HEK293T (cell line): ENCODE measurements at regions not wholly inside any gene's neighbourhood (a gene's known extent, or its start where the extent isn't known, plus 50 kb on each side); places are given as distances from the start of the nearest gene placed in this dataset.
A peak's percentile ranks its signal among the peaks of the same experiment; 100 is the strongest.

ENCODE experiments used
- CTCF ChIA-PET: fragments of 350-600 bp; formaldehyde crosslinking; extraction: SDS; loops from one replicate; lab custom pipeline; 2021; ENCODE audit warnings: antibody characterized with exemption, inconsistent platforms; lab: Yijun Ruan, JAX
- POLR2A ChIA-PET: fragments of 350-600 bp; formaldehyde crosslinking; extraction: SDS; loops from one replicate; lab custom pipeline; 2020; ENCODE audit warnings: antibody characterized with exemption, inconsistent platforms; lab: Yijun Ruan, JAX
- DNase-seq: peaks from one replicate; pipeline ENCODE4 v3.0.0; 2012; ENCODE audit warnings: mixed read lengths; ENCODE audit errors: extremely low spot score
- ARNT ChIP-seq: fragments of 450-650 bp; IDR thresholded peaks from 2 replicates; pipeline ENCODE4 v1.6.1; 2017; ENCODE audit warnings: mild to moderate bottlenecking
- BHLHE40 ChIP-seq: fragments of 450-650 bp; IDR thresholded peaks from 2 replicates; pipeline ENCODE4 v1.6.1; 2016; ENCODE audit warnings: mild to moderate bottlenecking, moderate library complexity, borderline replicate concordance
- CTBP1 ChIP-seq: fragments of 450-650 bp; IDR thresholded peaks from 2 replicates; pipeline ENCODE4 v1.6.1; 2016; ENCODE audit warnings: borderline replicate concordance
- ELF4 ChIP-seq: fragments of 450-650 bp; IDR thresholded peaks from 2 replicates; pipeline ENCODE4 v1.6.1; 2017; ENCODE audit warnings: antibody characterized with exemption
- FOXA1 ChIP-seq: fragments of 450-650 bp; IDR thresholded peaks from 2 replicates; pipeline ENCODE4 v1.6.1; 2016; ENCODE audit warnings: mild to moderate bottlenecking
- FOXK2 ChIP-seq: fragments of 450-650 bp; IDR thresholded peaks from 2 replicates; pipeline ENCODE4 v1.6.1; 2016; ENCODE audit warnings: mild to moderate bottlenecking
- FOXM1 ChIP-seq: fragments of 450-650 bp; IDR thresholded peaks from 2 replicates; pipeline ENCODE4 v1.6.1; 2017; ENCODE audit warnings: mild to moderate bottlenecking, borderline replicate concordance
- HDGF ChIP-seq: fragments of 450-650 bp; IDR thresholded peaks from 2 replicates; pipeline ENCODE4 v1.6.1; 2017; ENCODE audit warnings: antibody characterized with exemption, borderline replicate concordance
- L3MBTL2 ChIP-seq: fragments of 450-650 bp; conservative IDR thresholded peaks from 2 replicates; pipeline ENCODE4 v1.6.1; 2016; ENCODE audit warnings: mild to moderate bottlenecking
- LEF1 ChIP-seq: fragments of 450-650 bp; IDR thresholded peaks from 2 replicates; pipeline ENCODE4 v1.6.1; 2017; ENCODE audit warnings: mild to moderate bottlenecking, borderline replicate concordance
- NFRKB ChIP-seq: fragments of 450-650 bp; IDR thresholded peaks from 2 replicates; pipeline ENCODE4 v1.6.1; 2016; ENCODE audit warnings: mild to moderate bottlenecking, moderate library complexity
- SP1 ChIP-seq: fragments of 450-650 bp; IDR thresholded peaks from 2 replicates; pipeline ENCODE4 v1.6.1; 2017
- SUZ12 ChIP-seq: fragments of 450-650 bp; IDR thresholded peaks from 2 replicates; pipeline ENCODE4 v1.6.1; 2016; ENCODE audit warnings: mild to moderate bottlenecking
- TARDBP ChIP-seq: fragments of 450-650 bp; IDR thresholded peaks from 2 replicates; pipeline ENCODE4 v1.6.1; 2016
- ZNF384 ChIP-seq: fragments of 450-650 bp; IDR thresholded peaks from 2 replicates; pipeline ENCODE4 v1.6.1; 2016
- TF ChIP-seq, protein P1 (sequence below): fragments of 450-650 bp; IDR thresholded peaks from 2 replicates; pipeline ENCODE4 v1.6.1; 2016

DNA sequence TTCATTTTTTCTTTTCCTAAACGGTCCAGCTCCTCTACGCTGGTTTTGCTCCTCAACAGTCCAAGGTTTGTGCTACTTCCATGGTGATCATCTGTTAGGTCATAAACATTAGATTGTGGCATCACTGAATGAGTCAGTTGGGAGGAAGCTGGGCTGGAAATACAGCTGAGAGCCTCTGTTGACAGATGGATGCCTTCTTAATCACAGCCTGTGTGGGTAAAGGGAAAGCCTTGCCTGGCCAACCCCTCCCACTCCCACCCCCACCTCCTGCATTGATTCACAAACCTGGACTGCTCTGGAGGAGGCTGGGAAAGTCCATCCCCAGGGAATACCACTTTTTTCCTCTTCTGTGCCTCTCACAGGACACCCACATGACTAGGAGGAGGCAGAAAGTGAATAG is 180.6 kb upstream of the CCN2 start:
- CTCF ChIA-PET: no interaction called here
- POLR2A ChIA-PET: no interaction called here
- TF ChIP-seq ARNT (no peak), LEF1 (no peak), HDGF (no peak), SP1 (no peak), FOXM1 (no peak), SUZ12 (no peak), CTBP1 (no peak), FOXA1 (no peak), NFRKB (no peak), TARDBP (no peak), ELF4 (no peak), L3MBTL2 (no peak), BHLHE40 (no peak), ZNF384 (no peak), FOXK2 (no peak)
- TF ChIP-seq, protein P1, sequence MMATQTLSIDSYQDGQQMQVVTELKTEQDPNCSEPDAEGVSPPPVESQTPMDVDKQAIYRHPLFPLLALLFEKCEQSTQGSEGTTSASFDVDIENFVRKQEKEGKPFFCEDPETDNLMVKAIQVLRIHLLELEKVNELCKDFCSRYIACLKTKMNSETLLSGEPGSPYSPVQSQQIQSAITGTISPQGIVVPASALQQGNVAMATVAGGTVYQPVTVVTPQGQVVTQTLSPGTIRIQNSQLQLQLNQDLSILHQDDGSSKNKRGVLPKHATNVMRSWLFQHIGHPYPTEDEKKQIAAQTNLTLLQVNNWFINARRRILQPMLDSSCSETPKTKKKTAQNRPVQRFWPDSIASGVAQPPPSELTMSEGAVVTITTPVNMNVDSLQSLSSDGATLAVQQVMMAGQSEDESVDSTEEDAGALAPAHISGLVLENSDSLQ: no peak
- peak; percentile 37 for DNase-seq

DNA sequence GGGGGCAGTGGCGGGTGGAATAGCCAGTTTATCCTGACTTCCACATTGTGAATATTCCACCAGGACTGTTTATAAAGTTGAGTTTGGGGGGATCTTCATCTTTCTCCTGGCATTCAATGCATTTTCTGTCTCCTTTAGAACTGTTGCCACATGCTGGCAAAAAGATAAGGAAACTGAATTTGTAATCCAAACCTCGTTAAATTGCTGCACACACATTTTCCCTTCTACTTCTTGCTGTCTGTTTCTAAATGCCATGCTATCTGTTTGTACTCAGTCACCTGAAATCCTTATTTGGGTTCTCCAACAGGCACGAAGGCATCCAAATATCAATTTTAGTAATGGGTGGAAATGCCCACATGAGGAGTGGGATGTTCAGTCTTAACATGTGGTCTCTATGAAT is 180.2 kb upstream of the CCN2 start:
- ChIA-PET POLR2A (interaction anchor here (0.9 kb wide), 1 partner anchor 180 kb away, joined by 3 read pairs; the partner anchor contains the start of gene CCN2), CTCF (interaction anchor here (1.1 kb wide), 1 partner anchor 10 kb away, joined by 4 read pairs; no protein-coding TSS in a partner anchor)
- no peak for DNase-seq
- no peak for TF ChIP-seq BHLHE40
- TF ChIP-seq SUZ12: no peak
- TF ChIP-seq, protein P1: no peak

DNA sequence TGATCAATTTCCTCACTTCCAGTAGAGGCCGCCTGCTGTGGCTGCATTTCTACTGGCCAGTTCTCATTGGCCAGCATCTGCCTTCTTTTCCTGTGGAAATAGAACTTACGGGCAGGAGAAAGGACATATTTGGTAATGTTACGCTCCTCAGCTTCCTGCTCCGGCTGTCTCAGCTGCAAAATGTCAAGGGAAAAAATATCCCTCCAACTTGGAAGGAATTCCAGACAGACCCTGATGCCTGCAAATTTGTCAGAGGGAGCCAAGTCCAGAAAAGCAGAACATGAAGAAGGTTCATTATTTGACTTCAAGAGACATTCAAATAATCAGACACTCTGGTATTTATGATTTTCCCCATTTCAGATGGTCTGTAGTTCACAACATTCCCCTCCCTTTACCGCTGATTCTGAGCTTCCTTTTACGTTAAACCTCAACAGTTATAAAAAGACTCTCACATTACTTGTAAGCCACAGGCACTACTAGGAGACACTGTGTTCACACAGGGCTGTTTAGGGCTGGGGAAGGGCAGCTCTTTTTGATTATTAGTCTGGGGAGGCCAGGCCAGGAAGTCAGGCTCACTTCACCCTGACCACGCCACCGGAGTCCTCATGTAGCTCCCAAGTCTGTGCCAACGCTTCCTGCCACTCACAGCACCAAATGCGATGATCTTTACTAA is 179.6 kb upstream of the CCN2 start:
- POLR2A ChIA-PET: interaction anchor here (0.9 kb wide), 1 partner anchor 179 kb away, joined by 3 read pairs; the partner anchor contains the start of gene CCN2
- CTCF ChIA-PET: interaction anchor here (1.1 kb wide), 1 partner anchor 9 kb away, joined by 4 read pairs; no protein-coding TSS in a partner anchor
- DNase-seq: no peak
- TF ChIP-seq BHLHE40 (no peak), FOXM1 (no peak), FOXK2 (no peak), NFRKB (no peak), ZNF384 (no peak), SP1 (no peak), TARDBP (no peak), HDGF (no peak), CTBP1 (no peak), ARNT (no peak), LEF1 (no peak), SUZ12 (no peak), ELF4 (no peak), FOXA1 (no peak), L3MBTL2 (no peak)
- TF ChIP-seq, protein P1: no peak

DNA sequence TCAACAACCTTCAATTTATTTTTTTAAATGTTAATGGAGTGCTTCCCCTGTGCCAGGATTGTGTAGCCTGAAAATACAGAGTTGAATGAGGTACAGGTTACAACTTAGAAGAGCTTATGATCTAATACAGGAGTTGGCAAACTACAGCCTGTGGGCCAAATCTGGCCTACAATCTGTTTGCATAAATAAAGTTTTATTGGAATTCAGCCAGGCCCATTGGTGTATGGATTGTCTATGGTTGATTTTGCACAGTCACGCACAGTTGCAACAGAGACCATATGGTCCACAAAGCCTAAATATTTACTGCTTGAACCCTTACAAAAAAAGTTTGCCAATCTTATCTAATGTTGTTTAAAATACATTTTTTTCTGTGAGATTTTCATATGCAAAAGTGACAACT is 177.3 kb upstream of the CCN2 start:
- no peak for DNase-seq
- ChIA-PET POLR2A (no interaction called here), CTCF (no interaction called here)
- TF ChIP-seq FOXA1 (no peak), FOXM1 (no peak), FOXK2 (no peak), SUZ12 (no peak), ARNT (no peak), BHLHE40 (no peak), ZNF384 (no peak)

DNA sequence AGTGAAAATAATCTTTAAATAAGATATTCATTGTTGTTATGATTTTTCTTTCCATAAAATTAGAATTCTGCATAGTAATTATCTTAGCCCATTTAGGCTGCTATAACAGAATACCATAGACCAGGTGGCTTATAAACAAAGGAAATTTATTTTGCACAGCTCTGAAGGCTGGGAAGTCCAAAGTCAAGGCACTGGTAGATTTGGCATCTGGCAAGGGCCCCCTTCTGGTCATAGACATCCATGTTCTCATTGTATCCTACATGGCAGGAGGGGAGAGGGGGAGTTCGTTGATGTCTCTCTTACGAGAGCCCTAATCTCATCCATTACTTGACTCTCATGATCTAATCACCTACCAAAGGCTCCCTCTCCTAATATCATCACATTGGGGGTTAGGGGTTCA is 175.0 kb upstream of the CCN2 start:
- ChIA-PET CTCF (no interaction called here), POLR2A (no interaction called here)
- DNase-seq: no peak

DNA sequence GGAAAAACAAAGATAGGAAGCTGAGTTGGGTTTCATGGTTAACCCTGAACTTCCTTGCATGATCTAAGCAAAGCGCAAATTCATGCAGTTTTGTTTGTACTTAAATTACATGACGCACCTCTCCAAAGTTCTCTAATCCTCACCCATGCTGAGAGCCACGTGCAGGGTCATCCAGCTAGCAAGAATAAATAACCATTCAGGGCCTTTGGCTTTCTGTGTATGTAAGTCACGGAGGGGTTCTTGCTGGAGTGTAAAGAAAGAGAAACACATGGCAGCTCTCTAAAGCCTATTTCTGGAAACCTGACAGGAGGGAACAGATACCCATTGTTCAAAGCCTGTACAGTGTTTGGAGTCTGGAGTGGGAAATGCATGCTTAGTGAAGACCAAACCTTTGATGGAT is 171.7 kb upstream of the CCN2 start:
- peak; percentile 14 for DNase-seq
- CTCF ChIA-PET: no interaction called here
- POLR2A ChIA-PET: no interaction called here
- peak; percentile 57; the same call in 1 of the 2 replicates for TF ChIP-seq L3MBTL2
- no peak for TF ChIP-seq ZNF384

More for the DNA sequence above, 175.0 kb upstream of the CCN2 start:
- TF ChIP-seq ARNT (no peak), ELF4 (no peak), SUZ12 (no peak), SP1 (no peak), FOXM1 (no peak)
- TF ChIP-seq, protein P1: no peak
